ENCODE measurements at regions not wholly inside any gene's neighbourhood (a gene's known extent, or its start where the extent isn't known, plus 50 kb on each side); places are given as distances from the start of the nearest gene placed in this dataset.
"Not testable (repeated sequence)": the region's sequence is repeated elsewhere in the genome, so short reads cannot be mapped to it uniquely, and the experiment has no call there.

- no peak for DNase-seq
Measured at GRCh38 chr20:4335722-4336121, 86.6 kb upstream of the ADRA1D start.

- no peak for DNase-seq
Measured at GRCh38 chr20:4332121-4332860, 83.2 kb upstream of the ADRA1D start.

GRCh38 chr20:4330011-4330410 lies 80.9 kb upstream of the ADRA1D start:
- no peak for DNase-seq

GRCh38 chr20:4329232-4329631 lies 80.1 kb upstream of the ADRA1D start:
- no peak for DNase-seq

- DNase-seq = no peak
Measured at GRCh38 chr20:4328541-4328940, 79.5 kb upstream of the ADRA1D start.

GRCh38 chr20:4327956-4328355 lies 78.9 kb upstream of the ADRA1D start:
- DNase-seq = no peak

GRCh38 chr20:4326195-4327065 lies 77.3 kb upstream of the ADRA1D start:
- no peak for DNase-seq

- DNase-seq = no peak
Measured at GRCh38 chr20:4325548-4326187, 76.6 kb upstream of the ADRA1D start.

GRCh38 chr20:4324611-4325243 lies 75.6 kb upstream of the ADRA1D start:
- DNase-seq = no peak

GRCh38 chr20:4322499-4322898 lies 73.4 kb upstream of the ADRA1D start:
- DNase-seq = no peak

GRCh38 chr20:4320291-4320690 lies 71.2 kb upstream of the ADRA1D start:
- no peak for DNase-seq

GRCh38 chr20:4318891-4319290 lies 69.8 kb upstream of the ADRA1D start:
- DNase-seq = no peak

GRCh38 chr20:4310616-4311015 lies 61.5 kb upstream of the ADRA1D start:
- DNase-seq = not testable (repeated sequence)

GRCh38 chr20:4306206-4306605 lies 57.1 kb upstream of the ADRA1D start:
- DNase-seq = no peak

GRCh38 chr20:4305091-4305490 lies 56.0 kb upstream of the ADRA1D start:
- no peak for DNase-seq

- DNase-seq = no peak
Measured at GRCh38 chr20:4304601-4305000, 55.5 kb upstream of the ADRA1D start.

GRCh38 chr20:4303136-4303535 lies 54.0 kb upstream of the ADRA1D start:
- no peak for DNase-seq

- DNase-seq = no peak
Measured at GRCh38 chr20:4300921-4301320, 51.8 kb upstream of the ADRA1D start.

GRCh38 chr20:4300401-4300800 lies 51.3 kb upstream of the ADRA1D start:
- DNase-seq = no peak

GRCh38 chr20:4299773-4300172 lies 50.7 kb upstream of the ADRA1D start:
- no peak for DNase-seq

GRCh38 chr20:4299216-4299615 lies 50.1 kb upstream of the ADRA1D start:
- DNase-seq = no peak

Measured in T-helper 2 cell (primary cell).